ENCODE measurements at regions not wholly inside any gene's neighbourhood (a gene's known extent, or its start where the extent isn't known, plus 50 kb on each side); places are given as distances from the start of the nearest gene placed in this dataset.

DNA sequence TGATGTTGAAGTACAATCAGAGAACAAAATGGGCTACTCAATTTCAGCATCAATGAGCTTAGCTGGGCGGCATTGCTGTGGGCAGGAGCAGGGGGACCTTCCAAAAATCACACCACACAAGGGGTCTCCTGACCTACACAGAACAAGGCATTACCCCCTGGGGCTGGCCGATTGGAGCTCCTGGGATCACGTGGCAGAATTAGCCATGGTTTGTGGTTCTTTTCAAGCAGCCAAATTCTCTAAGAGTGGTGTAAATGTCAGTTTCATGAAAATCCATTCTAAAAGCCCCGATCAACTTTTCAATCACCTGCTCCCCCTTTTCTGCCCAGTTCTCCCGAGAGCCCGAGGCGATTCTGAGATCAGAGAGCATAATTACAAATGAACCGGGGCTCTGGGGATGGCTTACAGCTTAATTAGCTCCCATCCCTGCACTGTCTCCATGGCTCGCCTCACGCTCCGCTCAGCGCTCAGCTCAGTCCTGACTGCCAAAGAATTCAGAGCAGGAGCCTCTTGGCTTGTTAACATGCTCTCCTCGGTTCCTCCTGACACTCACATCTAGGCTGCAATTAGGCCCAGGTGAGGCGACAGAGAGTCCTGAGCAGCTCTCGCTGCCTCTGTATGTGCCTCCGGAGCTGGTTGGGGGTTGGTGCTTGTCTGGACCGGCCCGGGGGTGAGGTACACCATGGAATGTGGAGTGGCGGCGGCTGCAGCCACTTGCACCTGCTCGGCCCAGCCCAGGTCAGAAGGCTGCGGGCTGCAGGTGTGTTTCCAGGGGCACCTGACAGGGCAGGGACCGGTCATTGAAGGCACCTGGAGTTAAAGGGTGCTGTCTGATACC, 111.8 kb downstream of the WDR11 start (continued):
- TF ChIP-seq HDGF (IDR thresholded peaks at IDR 0.05) (no peak), WRNIP1 (IDR thresholded peaks at IDR 0.05; ENCODE audit: borderline replicate concordance, low read depth, low read length) (no peak)

DNA sequence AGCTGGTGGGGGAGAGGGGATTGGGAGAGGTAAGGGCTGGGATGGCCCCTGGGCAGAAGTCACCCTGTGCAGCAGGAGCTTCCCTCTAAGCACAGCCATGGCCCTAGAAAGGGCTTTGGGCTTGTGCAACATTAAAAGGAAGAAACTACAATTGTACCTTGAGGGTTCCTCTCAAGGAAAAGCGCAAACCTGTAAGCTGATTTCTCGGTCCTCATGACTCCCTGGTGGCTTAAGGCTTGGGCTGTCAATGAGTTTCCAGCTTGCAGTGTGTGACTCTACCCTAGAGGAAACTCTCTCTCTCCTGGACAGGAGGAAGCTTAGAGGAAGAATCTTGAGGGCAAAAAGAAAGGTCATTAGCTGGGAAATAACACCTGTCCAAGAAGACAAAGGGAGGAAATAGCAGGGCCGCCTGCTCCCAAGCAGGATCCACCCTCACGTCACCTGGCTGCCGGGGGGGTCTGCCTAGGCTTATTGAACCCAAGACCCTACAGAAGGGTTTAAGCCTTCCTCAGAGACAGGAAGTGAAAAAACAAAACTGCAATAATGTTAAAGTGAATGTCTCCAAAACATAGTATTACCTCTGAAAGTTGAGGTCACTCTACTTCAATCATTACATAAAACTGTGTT, 112.5 kb downstream of the WDR11 start:
- TF ChIP-seq YY1 (IDR thresholded peaks at IDR 0.05; ENCODE audit: low read depth, low read length) (no peak), KAT2A (conservative IDR thresholded peaks at IDR 0.05; ENCODE audit: control insufficient read depth, low read depth, low read length) (no peak), IKZF2 (IDR thresholded peaks at IDR 0.05) (no peak), ZNF622 (IDR thresholded peaks at IDR 0.05) (no peak), RUNX3 (IDR thresholded peaks at IDR 0.05; ENCODE audit: low read length) (no peak), MTA3 (IDR thresholded peaks at IDR 0.05; ENCODE audit: borderline replicate concordance, low read length) (no peak), BMI1 (IDR thresholded peaks at IDR 0.05; ENCODE audit: borderline replicate concordance) (no peak), CHD2 (IDR thresholded peaks at IDR 0.05; ENCODE audit: borderline replicate concordance, low read depth, low read length) (no peak), SIN3A (IDR thresholded peaks at IDR 0.05; ENCODE audit: low read depth, low read length) (no peak), KDM1A (IDR thresholded peaks at IDR 0.05; ENCODE audit: borderline replicate concordance) (no peak)
- TF ChIP-seq, protein P1, sequence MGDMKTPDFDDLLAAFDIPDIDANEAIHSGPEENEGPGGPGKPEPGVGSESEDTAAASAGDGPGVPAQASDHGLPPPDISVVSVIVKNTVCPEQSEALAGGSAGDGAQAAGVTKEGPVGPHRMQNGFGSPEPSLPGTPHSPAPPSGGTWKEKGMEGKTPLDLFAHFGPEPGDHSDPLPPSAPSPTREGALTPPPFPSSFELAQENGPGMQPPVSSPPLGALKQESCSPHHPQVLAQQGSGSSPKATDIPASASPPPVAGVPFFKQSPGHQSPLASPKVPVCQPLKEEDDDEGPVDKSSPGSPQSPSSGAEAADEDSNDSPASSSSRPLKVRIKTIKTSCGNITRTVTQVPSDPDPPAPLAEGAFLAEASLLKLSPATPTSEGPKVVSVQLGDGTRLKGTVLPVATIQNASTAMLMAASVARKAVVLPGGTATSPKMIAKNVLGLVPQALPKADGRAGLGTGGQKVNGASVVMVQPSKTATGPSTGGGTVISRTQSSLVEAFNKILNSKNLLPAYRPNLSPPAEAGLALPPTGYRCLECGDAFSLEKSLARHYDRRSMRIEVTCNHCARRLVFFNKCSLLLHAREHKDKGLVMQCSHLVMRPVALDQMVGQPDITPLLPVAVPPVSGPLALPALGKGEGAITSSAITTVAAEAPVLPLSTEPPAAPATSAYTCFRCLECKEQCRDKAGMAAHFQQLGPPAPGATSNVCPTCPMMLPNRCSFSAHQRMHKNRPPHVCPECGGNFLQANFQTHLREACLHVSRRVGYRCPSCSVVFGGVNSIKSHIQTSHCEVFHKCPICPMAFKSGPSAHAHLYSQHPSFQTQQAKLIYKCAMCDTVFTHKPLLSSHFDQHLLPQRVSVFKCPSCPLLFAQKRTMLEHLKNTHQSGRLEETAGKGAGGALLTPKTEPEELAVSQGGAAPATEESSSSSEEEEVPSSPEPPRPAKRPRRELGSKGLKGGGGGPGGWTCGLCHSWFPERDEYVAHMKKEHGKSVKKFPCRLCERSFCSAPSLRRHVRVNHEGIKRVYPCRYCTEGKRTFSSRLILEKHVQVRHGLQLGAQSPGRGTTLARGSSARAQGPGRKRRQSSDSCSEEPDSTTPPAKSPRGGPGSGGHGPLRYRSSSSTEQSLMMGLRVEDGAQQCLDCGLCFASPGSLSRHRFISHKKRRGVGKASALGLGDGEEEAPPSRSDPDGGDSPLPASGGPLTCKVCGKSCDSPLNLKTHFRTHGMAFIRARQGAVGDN (IDR thresholded peaks at IDR 0.05), result no peak
- TF ChIP-seq, protein P2, sequence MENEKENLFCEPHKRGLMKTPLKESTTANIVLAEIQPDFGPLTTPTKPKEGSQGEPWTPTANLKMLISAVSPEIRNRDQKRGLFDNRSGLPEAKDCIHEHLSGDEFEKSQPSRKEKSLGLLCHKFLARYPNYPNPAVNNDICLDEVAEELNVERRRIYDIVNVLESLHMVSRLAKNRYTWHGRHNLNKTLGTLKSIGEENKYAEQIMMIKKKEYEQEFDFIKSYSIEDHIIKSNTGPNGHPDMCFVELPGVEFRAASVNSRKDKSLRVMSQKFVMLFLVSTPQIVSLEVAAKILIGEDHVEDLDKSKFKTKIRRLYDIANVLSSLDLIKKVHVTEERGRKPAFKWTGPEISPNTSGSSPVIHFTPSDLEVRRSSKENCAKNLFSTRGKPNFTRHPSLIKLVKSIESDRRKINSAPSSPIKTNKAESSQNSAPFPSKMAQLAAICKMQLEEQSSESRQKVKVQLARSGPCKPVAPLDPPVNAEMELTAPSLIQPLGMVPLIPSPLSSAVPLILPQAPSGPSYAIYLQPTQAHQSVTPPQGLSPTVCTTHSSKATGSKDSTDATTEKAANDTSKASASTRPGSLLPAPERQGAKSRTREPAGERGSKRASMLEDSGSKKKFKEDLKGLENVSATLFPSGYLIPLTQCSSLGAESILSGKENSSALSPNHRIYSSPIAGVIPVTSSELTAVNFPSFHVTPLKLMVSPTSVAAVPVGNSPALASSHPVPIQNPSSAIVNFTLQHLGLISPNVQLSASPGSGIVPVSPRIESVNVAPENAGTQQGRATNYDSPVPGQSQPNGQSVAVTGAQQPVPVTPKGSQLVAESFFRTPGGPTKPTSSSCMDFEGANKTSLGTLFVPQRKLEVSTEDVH (IDR thresholded peaks at IDR 0.05; ENCODE audit: low read depth, partially characterized antibody), result no peak
- RAD21 ChIA-PET (ENCODE audit: unreplicated experiment), result no interaction called here
- no TSS peak for BruUV-seq (replicated peaks)
- no peak overlapping the region for H3K9ac ChIP-seq (ENCODE audit: control insufficient read depth, insufficient read depth, low read length)
- SMC1A ChIA-PET (ENCODE audit: uncharacterized antibody, unreplicated experiment), result no interaction called here
- no peaks in the 10 kb centered on the region; the same call in 2 of the 3 replicates for H3K9me3 ChIP-seq (replicated peaks; ENCODE audit: control insufficient read depth, insufficient read depth, low read length)
- no peaks in the 10 kb centered on the region for H3K4me1 ChIP-seq (ENCODE audit: control insufficient read depth, insufficient read depth, low read length)
- no peaks in the 10 kb centered on the region for H4K20me1 ChIP-seq (ENCODE audit: control insufficient read depth, insufficient read depth)
- H3K36me3 ChIP-seq (ENCODE audit: control insufficient read depth in 2 of 2, insufficient read depth in 2 of 2, low read length in 1 of 2), result no peaks in the 10 kb centered on the region
- in situ Hi-C loops (cut with MboI) (no loop called here), intact Hi-C loops (cut with micrococcal nuclease; ENCODE audit: unreplicated experiment) (no loop called here)
- CTCF ChIA-PET, result interaction anchor here (1.0 kb wide), 1 partner anchor 9 kb away, joined by 3 read pairs; no protein-coding TSS in a partner anchor
- H3K4me2 ChIP-seq (ENCODE audit: control insufficient read depth, insufficient read depth), result no peak overlapping the region
- 49% methylated on average over 5 of the region's 5 CpGs for WGBS (ENCODE audit: insufficient coverage, insufficient replicate concordance, low lambda C conversion rate, missing lambda C conversion rate)
- POLR2A ChIA-PET, result no interaction called here
- ATAC-seq (no peak), FAIRE-seq (no peak), DNase-seq (ENCODE audit: low read depth, low spot score) (no peak)
- peaks cover 2 to 6% of the 10 kb centered on the region in 2 experiments; a peak in 2 of 4 replicates for H3K27me3 ChIP-seq (replicated peaks in 1 of 2; ENCODE audit: control insufficient read depth in 2 of 2, insufficient read depth in 2 of 2, low read length in 1 of 2)
- H3K27ac ChIP-seq (ENCODE audit: control insufficient read depth, insufficient read depth), result no peak overlapping the region
- H3K4me3 ChIP-seq, result no peak overlapping the region
- H3K79me2 ChIP-seq (ENCODE audit: control insufficient read depth, insufficient read depth, low read length), result no peaks in the 10 kb centered on the region
- H2AFZ ChIP-seq (ENCODE audit: control insufficient read depth, low read depth, low read length), result no peak overlapping the region

Measured in GM12878 (cell line).